ENCODE measurements at regions not wholly inside any gene's neighbourhood (a gene's known extent, or its start where the extent isn't known, plus 50 kb on each side); places are given as distances from the start of the nearest gene placed in this dataset.

GRCh38 chr9:91101611-91102168 is 260.0 kb downstream of the AUH start:
- Histone ChIP-seq H3K27ac (ENCODE audit: low read depth, low read length) (no peak overlapping the region), H3K27me3 (ENCODE audit: control insufficient read depth, insufficient read depth, low read length) (no peaks in the 10 kb centered on the region), H3K4me1 (ENCODE audit: control insufficient read depth, insufficient read depth, low read length) (no peaks in the 10 kb centered on the region), H3K36me3 (ENCODE audit: control insufficient read depth, insufficient read depth, low read length) (no peaks in the 10 kb centered on the region), H3K4me3 (ENCODE audit: low read depth, low read length) (no peak overlapping the region), H3K9ac (ENCODE audit: low read length) (no peak overlapping the region), H3K9me3 (ENCODE audit: control insufficient read depth, insufficient read depth, low read depth, low read length) (no peaks in the 10 kb centered on the region)

- Histone ChIP-seq H3K27ac (ENCODE audit: low read depth, low read length) (no peak overlapping the region), H3K4me3 (ENCODE audit: low read depth, low read length) (no peak overlapping the region), H3K9ac (ENCODE audit: low read length) (no peak overlapping the region), H3K36me3 (ENCODE audit: control insufficient read depth, insufficient read depth, low read length) (no peaks in the 10 kb centered on the region), H3K27me3 (ENCODE audit: control insufficient read depth, insufficient read depth, low read length) (no peaks in the 10 kb centered on the region), H3K9me3 (ENCODE audit: control insufficient read depth, insufficient read depth, low read depth, low read length) (no peaks in the 10 kb centered on the region), H3K4me1 (ENCODE audit: control insufficient read depth, insufficient read depth, low read length) (no peaks in the 10 kb centered on the region)
Observed at GRCh38 chr9:91102269-91102668, 259.4 kb downstream of the AUH start.

GRCh38 chr9:91103931-91104330 is 257.8 kb downstream of the AUH start:
- Histone ChIP-seq H3K27ac (ENCODE audit: low read depth, low read length) (no peak overlapping the region), H3K4me3 (ENCODE audit: low read depth, low read length) (no peak overlapping the region), H3K9me3 (ENCODE audit: control insufficient read depth, insufficient read depth, low read depth, low read length) (no peaks in the 10 kb centered on the region), H3K4me1 (ENCODE audit: control insufficient read depth, insufficient read depth, low read length) (no peaks in the 10 kb centered on the region), H3K27me3 (ENCODE audit: control insufficient read depth, insufficient read depth, low read length) (no peaks in the 10 kb centered on the region), H3K9ac (ENCODE audit: low read length) (no peak overlapping the region), H3K36me3 (ENCODE audit: control insufficient read depth, insufficient read depth, low read length) (no peaks in the 10 kb centered on the region)

GRCh38 chr9:91106415-91107081 is 255.2 kb downstream of the AUH start:
- Histone ChIP-seq H3K9ac (ENCODE audit: low read length) (no peak overlapping the region), H3K27me3 (ENCODE audit: control insufficient read depth, insufficient read depth, low read length) (no peaks in the 10 kb centered on the region), H3K4me3 (ENCODE audit: low read depth, low read length) (no peak overlapping the region), H3K4me1 (ENCODE audit: control insufficient read depth, insufficient read depth, low read length) (no peaks in the 10 kb centered on the region), H3K36me3 (ENCODE audit: control insufficient read depth, insufficient read depth, low read length) (no peaks in the 10 kb centered on the region), H3K27ac (ENCODE audit: low read depth, low read length) (no peak overlapping the region), H3K9me3 (ENCODE audit: control insufficient read depth, insufficient read depth, low read depth, low read length) (peaks cover 16% of the 10 kb centered on the region; the same call in 1 of the 2 replicates)

- Histone ChIP-seq H3K9me3 (ENCODE audit: control insufficient read depth, insufficient read depth, low read depth, low read length) (peaks cover 16% of the 10 kb centered on the region; the same call in 1 of the 2 replicates), H3K27ac (ENCODE audit: low read depth, low read length) (no peak overlapping the region), H3K36me3 (ENCODE audit: control insufficient read depth, insufficient read depth, low read length) (no peaks in the 10 kb centered on the region), H3K4me3 (ENCODE audit: low read depth, low read length) (no peak overlapping the region), H3K4me1 (ENCODE audit: control insufficient read depth, insufficient read depth, low read length) (no peaks in the 10 kb centered on the region), H3K27me3 (ENCODE audit: control insufficient read depth, insufficient read depth, low read length) (no peaks in the 10 kb centered on the region), H3K9ac (ENCODE audit: low read length) (no peak overlapping the region)
Observed at GRCh38 chr9:91111226-91111625, 250.5 kb downstream of the AUH start.

GRCh38 chr9:91111876-91112275 is 249.8 kb downstream of the AUH start:
- H3K4me3 ChIP-seq (ENCODE audit: low read depth, low read length): no peak overlapping the region

GRCh38 chr9:91113016-91113415 is 248.7 kb downstream of the AUH start:
- Histone ChIP-seq H3K27me3 (ENCODE audit: control insufficient read depth, insufficient read depth, low read length) (no peaks in the 10 kb centered on the region), H3K36me3 (ENCODE audit: control insufficient read depth, insufficient read depth, low read length) (no peaks in the 10 kb centered on the region), H3K27ac (ENCODE audit: low read depth, low read length) (no peak overlapping the region), H3K9me3 (ENCODE audit: control insufficient read depth, insufficient read depth, low read depth, low read length) (peaks cover 20% of the 10 kb centered on the region; the same call in 1 of the 2 replicates), H3K4me3 (ENCODE audit: low read depth, low read length) (no peak overlapping the region), H3K4me1 (ENCODE audit: control insufficient read depth, insufficient read depth, low read length) (peaks cover 1% of the 10 kb centered on the region; the same call in 1 of the 2 replicates), H3K9ac (ENCODE audit: low read length) (no peak overlapping the region)

More at GRCh38 chr9:91111876-91112275, 249.8 kb downstream of the AUH start:
- no peaks in the 10 kb centered on the region for H3K27me3 ChIP-seq (ENCODE audit: control insufficient read depth, insufficient read depth, low read length)
- H3K9me3 ChIP-seq (ENCODE audit: control insufficient read depth, insufficient read depth, low read depth, low read length): peaks cover 18% of the 10 kb centered on the region; the same call in 1 of the 2 replicates
- H3K4me1 ChIP-seq (ENCODE audit: control insufficient read depth, insufficient read depth, low read length): no peaks in the 10 kb centered on the region
- no peaks in the 10 kb centered on the region for H3K36me3 ChIP-seq (ENCODE audit: control insufficient read depth, insufficient read depth, low read length)
- no peak overlapping the region for H3K9ac ChIP-seq (ENCODE audit: low read length)
- no peak overlapping the region for H3K27ac ChIP-seq (ENCODE audit: low read depth, low read length)

GRCh38 chr9:91114450-91114849 is 247.3 kb downstream of the AUH start:
- Histone ChIP-seq H3K4me3 (ENCODE audit: low read depth, low read length) (no peak overlapping the region), H3K27ac (ENCODE audit: low read depth, low read length) (no peak overlapping the region), H3K9ac (ENCODE audit: low read length) (no peak overlapping the region), H3K4me1 (ENCODE audit: control insufficient read depth, insufficient read depth, low read length) (peaks cover 16% of the 10 kb centered on the region), H3K36me3 (ENCODE audit: control insufficient read depth, insufficient read depth, low read length) (no peaks in the 10 kb centered on the region), H3K9me3 (ENCODE audit: control insufficient read depth, insufficient read depth, low read depth, low read length) (peaks cover 20% of the 10 kb centered on the region; the same call in 1 of the 2 replicates), H3K27me3 (ENCODE audit: control insufficient read depth, insufficient read depth, low read length) (no peaks in the 10 kb centered on the region)

- H3K27ac ChIP-seq (ENCODE audit: low read depth, low read length): no peak overlapping the region
- H3K4me3 ChIP-seq (ENCODE audit: low read depth, low read length): no peak overlapping the region
- H3K9me3 ChIP-seq (ENCODE audit: control insufficient read depth, insufficient read depth, low read depth, low read length): peaks cover 7% of the 10 kb centered on the region; the same call in 1 of the 2 replicates
- H3K27me3 ChIP-seq (ENCODE audit: control insufficient read depth, insufficient read depth, low read length): no peaks in the 10 kb centered on the region
- no peak overlapping the region for H3K9ac ChIP-seq (ENCODE audit: low read length)
- H3K4me1 ChIP-seq (ENCODE audit: control insufficient read depth, insufficient read depth, low read length): peaks cover 23% of the 10 kb centered on the region
- no peaks in the 10 kb centered on the region for H3K36me3 ChIP-seq (ENCODE audit: control insufficient read depth, insufficient read depth, low read length)
Observed at GRCh38 chr9:91116211-91116610, 245.5 kb downstream of the AUH start.

- no peaks in the 10 kb centered on the region for H3K27me3 ChIP-seq (ENCODE audit: control insufficient read depth, insufficient read depth, low read length)
- H3K9ac ChIP-seq (ENCODE audit: low read length): no peak overlapping the region
- no peak overlapping the region for H3K4me3 ChIP-seq (ENCODE audit: low read depth, low read length)
- H3K9me3 ChIP-seq (ENCODE audit: control insufficient read depth, insufficient read depth, low read depth, low read length): peaks cover 4% of the 10 kb centered on the region; the same call in 1 of the 2 replicates
- no peaks in the 10 kb centered on the region for H3K36me3 ChIP-seq (ENCODE audit: control insufficient read depth, insufficient read depth, low read length)
- peaks cover 23% of the 10 kb centered on the region for H3K4me1 ChIP-seq (ENCODE audit: control insufficient read depth, insufficient read depth, low read length)
- no peak overlapping the region for H3K27ac ChIP-seq (ENCODE audit: low read depth, low read length)
Observed at GRCh38 chr9:91116711-91117110, 245.0 kb downstream of the AUH start.

- Histone ChIP-seq H3K9me3 (ENCODE audit: control insufficient read depth, insufficient read depth, low read depth, low read length) (peaks cover 9% of the 10 kb centered on the region; the same call in 1 of the 2 replicates), H3K27me3 (ENCODE audit: control insufficient read depth, insufficient read depth, low read length) (no peaks in the 10 kb centered on the region), H3K36me3 (ENCODE audit: control insufficient read depth, insufficient read depth, low read length) (no peaks in the 10 kb centered on the region), H3K4me3 (ENCODE audit: low read depth, low read length) (no peak overlapping the region), H3K9ac (ENCODE audit: low read length) (no peak overlapping the region), H3K4me1 (ENCODE audit: control insufficient read depth, insufficient read depth, low read length) (peaks cover 23% of the 10 kb centered on the region), H3K27ac (ENCODE audit: low read depth, low read length) (no peak overlapping the region)
Observed at GRCh38 chr9:91117474-91117891, 244.2 kb downstream of the AUH start.

All from HUES6 (cell line).